HCT116 (cell line): ENCODE measurements at regions not wholly inside any gene's neighbourhood (a gene's known extent, or its start where the extent isn't known, plus 50 kb on each side); places are given as distances from the start of the nearest gene placed in this dataset.

Source experiments
- ATAC-seq: fragments of 200-7000 bp; cut with Tn5 transposase; 2 replicates; pipeline ENCODE4 v1.9.1; 2020; ENCODE audit warnings: mild to moderate bottlenecking, moderate library complexity
- BruUV-seq: library from RNA; stranded (reverse); fragments of 400-500 nt; replicated peaks from 2 replicates; lab custom pipeline; 2021; lab: Mats Ljungman, UMichigan
- CTCF ChIA-PET: fragments of 300-600 bp; sonication (Branson Sonifier 250); formaldehyde crosslinking; loops from one replicate; lab custom pipeline; 2021; ENCODE audit warnings: antibody characterized with exemption; lab: Charles Lee
- POLR2A ChIA-PET: fragments of 300-600, 350-600 bp; sonication (Branson Sonifier 250); formaldehyde crosslinking; loops from one replicate; lab custom pipeline; 2021; ENCODE audit warnings: antibody characterized with exemption; lab: Charles Lee
- RAD21 ChIA-PET, 2 experiments: fragments of 300-600 bp; sonication (Branson Sonifier 250); formaldehyde crosslinking; loops; one replicate each; lab custom pipeline; 2023; ENCODE audit warnings: low total read pairs in 2 of 2; ENCODE audit not compliant: uncharacterized antibody in 2 of 2, unreplicated experiment in 2 of 2, low non-redundant PET in 1 of 2; lab: Charles Lee
- DNase-seq: peaks from one replicate; pipeline ENCODE4 v3.0.0-alpha.2; 2010; ENCODE audit warnings: low read depth, low spot score
- H2AFZ ChIP-seq: fragments of 200-600 bp; shearing (Covaris generic), sonication (generic); 2 replicates; pipeline ENCODE4 v1.6.1; 2017; ENCODE audit warnings: low read depth, mixed run types, mixed read lengths, antibody characterized with exemption, low read length; ENCODE audit not compliant: poor library complexity, severe bottlenecking
- H3K27ac ChIP-seq: 2 replicates; pipeline ENCODE4 v1.5.1; 2012; ENCODE audit warnings: low read depth, low read length
- H3K27me3 ChIP-seq: fragments of 200-600 bp; sonication (generic); 2 replicates; pipeline ENCODE4 v1.6.1; 2016; ENCODE audit warnings: mixed run types, low read length, mixed read lengths; ENCODE audit not compliant: insufficient read depth
- H3K36me3 ChIP-seq, 2 experiments: fragments of 200-500 bp in 1 of 2; fragments of 200-600 bp in 1 of 2; sonication (Bioruptor generic) in 1 of 2; sonication (generic) in 1 of 2; 2 replicates each; pipeline versions ENCODE4 v1.5.1 to v1.6.1; 2014 to 2016; ENCODE audit warnings: low read length in 2 of 2, inconsistent platforms in 1 of 2, mixed read lengths in 1 of 2, mixed run types in 1 of 2; ENCODE audit not compliant: insufficient read depth in 2 of 2, control insufficient read depth in 1 of 2
- H3K4me1 ChIP-seq, 2 experiments: fragments of 200-600 bp in 1 of 2; sonication (generic) in 1 of 2; 2 replicates each; pipeline versions ENCODE4 v1.5.1 to v1.6.1; 2012 to 2017; ENCODE audit warnings: low read length in 2 of 2, inconsistent platforms in 1 of 2, mild to moderate bottlenecking in 1 of 2, mixed read lengths in 1 of 2, mixed run types in 1 of 2, moderate library complexity in 1 of 2; ENCODE audit not compliant: insufficient read depth in 2 of 2, control insufficient read depth in 1 of 2
- H3K4me2 ChIP-seq: fragments of 200-600 bp; sonication (generic); 2 replicates; pipeline ENCODE4 v1.6.1; 2017; ENCODE audit warnings: mixed run types, low read length, mixed read lengths
- H3K4me3 ChIP-seq, 2 experiments: fragments of 200-600 bp in 1 of 2; sonication (generic) in 1 of 2; replicated peaks in 1 of 2; 2 replicates each; pipeline ENCODE4 v1.5.1; 2011 to 2016; ENCODE audit warnings: low read length in 2 of 2, control low read depth in 1 of 2, low read depth in 1 of 2, mild to moderate bottlenecking in 1 of 2, mixed read lengths in 1 of 2, mixed run types in 1 of 2
- H3K79me2 ChIP-seq: fragments of 200-600 bp; sonication (generic); 2 replicates; pipeline ENCODE4 v1.6.1; 2017; ENCODE audit warnings: mild to moderate bottlenecking, mixed run types, low read length, moderate library complexity, mixed read lengths; ENCODE audit not compliant: insufficient read depth
- H3K9ac ChIP-seq: fragments of 200-600 bp; sonication (generic); 2 replicates; pipeline ENCODE4 v1.6.1; 2016; ENCODE audit warnings: low read length, mixed read lengths
- H3K9me2 ChIP-seq: fragments of 200-600 bp; sonication (generic), shearing (Covaris generic); 2 replicates; pipeline ENCODE4 v1.6.1; 2017; ENCODE audit warnings: mixed run types, mild to moderate bottlenecking, moderate library complexity; ENCODE audit not compliant: insufficient read depth
- H3K9me3 ChIP-seq, 2 experiments: fragments of 200-500 bp in 1 of 2; fragments of 200-600 bp in 1 of 2; sonication (Bioruptor generic) in 1 of 2; sonication (generic) in 1 of 2; 2 replicates each; pipeline ENCODE4 v1.6.1; 2014 to 2017; ENCODE audit warnings: low read length in 2 of 2, mixed read lengths in 2 of 2, inconsistent platforms in 1 of 2, low read depth in 1 of 2, mild to moderate bottlenecking in 1 of 2, mixed run types in 1 of 2, moderate library complexity in 1 of 2; ENCODE audit not compliant: control insufficient read depth in 1 of 2, insufficient read depth in 1 of 2
- H4K20me1 ChIP-seq: fragments of 200-600 bp; sonication (generic), shearing (Covaris generic); 2 replicates; pipeline ENCODE4 v1.6.1; 2017; ENCODE audit warnings: mixed run types, mild to moderate bottlenecking, moderate library complexity; ENCODE audit not compliant: insufficient read depth
- ATF3 ChIP-seq: IDR thresholded peaks from 2 replicates; pipeline ENCODE4 v1.6.1; 2012
- CBX3 ChIP-seq: IDR thresholded peaks from 2 replicates; pipeline ENCODE4 v1.6.1; 2012; ENCODE audit warnings: low read depth
- CEBPB ChIP-seq: IDR thresholded peaks from 2 replicates; pipeline ENCODE4 v1.6.1; 2012; ENCODE audit warnings: low read depth
- ELF1 ChIP-seq: IDR thresholded peaks from 2 replicates; pipeline ENCODE4 v1.6.1; 2012; ENCODE audit warnings: low read depth, borderline replicate concordance
- EZH2 ChIP-seq: fragments of 200-600 bp; sonication (generic); IDR thresholded peaks from 2 replicates; pipeline ENCODE4 v1.6.1; 2017; ENCODE audit warnings: antibody characterized with exemption, mixed run types
- EZH2phosphoT487 ChIP-seq: fragments of 200-600 bp; IDR thresholded peaks from 2 replicates; pipeline ENCODE4 v1.6.1; 2018; ENCODE audit warnings: antibody characterized with exemption, borderline replicate concordance
- FOSL1 ChIP-seq: IDR thresholded peaks from 2 replicates; pipeline ENCODE4 v1.6.1; 2012; ENCODE audit warnings: low read depth
- JUND ChIP-seq: IDR thresholded peaks from 2 replicates; pipeline ENCODE4 v1.6.1; 2012
- MAX ChIP-seq: IDR thresholded peaks from 2 replicates; pipeline ENCODE4 v1.6.1; 2012
- POLR2AphosphoS5 ChIP-seq: IDR thresholded peaks from 2 replicates; pipeline ENCODE4 v1.6.1; 2011; ENCODE audit warnings: mild to moderate bottlenecking, low read depth, low read length, moderate library complexity
- RAD21 ChIP-seq: IDR thresholded peaks from 2 replicates; pipeline ENCODE4 v1.6.1; 2012; ENCODE audit warnings: low read depth, mild to moderate bottlenecking
- SIN3A ChIP-seq: IDR thresholded peaks from 2 replicates; pipeline ENCODE4 v1.6.1; 2012; ENCODE audit warnings: low read depth
- SP1 ChIP-seq: IDR thresholded peaks from 2 replicates; pipeline ENCODE4 v1.6.1; 2012; ENCODE audit warnings: low read depth
- TCF7L2 ChIP-seq: IDR thresholded peaks from 2 replicates; pipeline ENCODE4 v1.7.0; 2011; ENCODE audit warnings: borderline replicate concordance, inconsistent platforms; ENCODE audit not compliant: insufficient read depth, insufficient read length; ENCODE audit errors: extremely low read depth
- ZBTB33 ChIP-seq: IDR thresholded peaks from 2 replicates; pipeline ENCODE4 v1.6.1; 2011; ENCODE audit warnings: mild to moderate bottlenecking, low read length, moderate library complexity; ENCODE audit not compliant: insufficient replicate concordance; ENCODE audit errors: extremely low read depth
- ZFX ChIP-seq: fragments of 450-650 bp; IDR thresholded peaks from 2 replicates; pipeline ENCODE4 v1.6.1; 2017
- ZNF274 ChIP-seq: fragments of 200-500 bp; sonication (Bioruptor generic); IDR thresholded peaks from 2 replicates; pipeline ENCODE4 v1.6.1; 2014; ENCODE audit warnings: mild to moderate bottlenecking, low read depth, low read length, inconsistent platforms
- intact Hi-C: fragments of 100-400 bp; cut with micrococcal nuclease; formaldehyde crosslinking; loops from 2 replicates; pipeline ENCODE4 v1.10.0; 2022
- TF ChIP-seq, protein P1 (sequence below): IDR thresholded peaks from 2 replicates; pipeline ENCODE4 v1.6.1; 2012; ENCODE audit warnings: low read depth

DNA sequence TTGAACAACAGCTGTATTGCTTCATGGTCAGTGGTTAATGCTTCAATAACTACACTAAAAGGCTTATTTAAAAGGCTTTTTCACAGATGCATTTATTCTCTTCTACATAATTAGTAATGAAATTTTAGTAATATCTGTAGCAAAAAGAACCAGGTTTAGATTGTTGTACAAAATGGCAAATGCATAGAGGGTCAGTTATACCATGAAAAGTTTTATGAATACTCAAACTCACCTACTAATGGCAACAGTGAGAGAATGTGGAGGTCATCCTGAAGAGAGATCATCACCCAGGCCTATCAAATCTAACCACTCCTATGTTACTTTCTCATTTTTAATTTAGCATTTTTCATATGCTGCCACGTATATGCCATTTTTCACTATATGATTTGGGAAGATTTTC, 444.3 kb upstream of the CDH9 start:
- Histone ChIP-seq H3K4me2 (no peak overlapping the region), H3K27ac (no peak overlapping the region), H3K9me2 (no peaks in the 10 kb centered on the region), H2AFZ (no peak overlapping the region), H3K4me1 (no peaks in the 10 kb centered on the region), H3K4me3 (no peak overlapping the region), H3K36me3 (no peaks in the 10 kb centered on the region), H3K9ac (no peak overlapping the region), H4K20me1 (no peaks in the 10 kb centered on the region), H3K79me2 (no peaks in the 10 kb centered on the region), H3K27me3 (no peaks in the 10 kb centered on the region), H3K9me3 (peaks cover 8 to 11% of the 10 kb centered on the region in 2 experiments; a peak in 3 of 4 replicates)
- DNase-seq (no peak), ATAC-seq (no peak)
- BruUV-seq, result no TSS peak
- ChIA-PET RAD21 (no interaction called here), CTCF (no interaction called here), POLR2A (no interaction called here)
- TF ChIP-seq RAD21 (no peak), MAX (no peak), EZH2 (no peak), SP1 (no peak), CEBPB (no peak), JUND (no peak), TCF7L2 (no peak), CBX3 (no peak), FOSL1 (no peak), EZH2phosphoT487 (no peak), ATF3 (no peak), ELF1 (no peak), ZBTB33 (no peak), SIN3A (no peak), ZFX (no peak), ZNF274 (no peak), POLR2AphosphoS5 (no peak)
- TF ChIP-seq, protein P1, sequence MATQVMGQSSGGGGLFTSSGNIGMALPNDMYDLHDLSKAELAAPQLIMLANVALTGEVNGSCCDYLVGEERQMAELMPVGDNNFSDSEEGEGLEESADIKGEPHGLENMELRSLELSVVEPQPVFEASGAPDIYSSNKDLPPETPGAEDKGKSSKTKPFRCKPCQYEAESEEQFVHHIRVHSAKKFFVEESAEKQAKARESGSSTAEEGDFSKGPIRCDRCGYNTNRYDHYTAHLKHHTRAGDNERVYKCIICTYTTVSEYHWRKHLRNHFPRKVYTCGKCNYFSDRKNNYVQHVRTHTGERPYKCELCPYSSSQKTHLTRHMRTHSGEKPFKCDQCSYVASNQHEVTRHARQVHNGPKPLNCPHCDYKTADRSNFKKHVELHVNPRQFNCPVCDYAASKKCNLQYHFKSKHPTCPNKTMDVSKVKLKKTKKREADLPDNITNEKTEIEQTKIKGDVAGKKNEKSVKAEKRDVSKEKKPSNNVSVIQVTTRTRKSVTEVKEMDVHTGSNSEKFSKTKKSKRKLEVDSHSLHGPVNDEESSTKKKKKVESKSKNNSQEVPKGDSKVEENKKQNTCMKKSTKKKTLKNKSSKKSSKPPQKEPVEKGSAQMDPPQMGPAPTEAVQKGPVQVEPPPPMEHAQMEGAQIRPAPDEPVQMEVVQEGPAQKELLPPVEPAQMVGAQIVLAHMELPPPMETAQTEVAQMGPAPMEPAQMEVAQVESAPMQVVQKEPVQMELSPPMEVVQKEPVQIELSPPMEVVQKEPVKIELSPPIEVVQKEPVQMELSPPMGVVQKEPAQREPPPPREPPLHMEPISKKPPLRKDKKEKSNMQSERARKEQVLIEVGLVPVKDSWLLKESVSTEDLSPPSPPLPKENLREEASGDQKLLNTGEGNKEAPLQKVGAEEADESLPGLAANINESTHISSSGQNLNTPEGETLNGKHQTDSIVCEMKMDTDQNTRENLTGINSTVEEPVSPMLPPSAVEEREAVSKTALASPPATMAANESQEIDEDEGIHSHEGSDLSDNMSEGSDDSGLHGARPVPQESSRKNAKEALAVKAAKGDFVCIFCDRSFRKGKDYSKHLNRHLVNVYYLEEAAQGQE, result no peak
- intact Hi-C loops, result no loop called here
